NCI-H1417 treated with DMSO at 0.1 percent for 48 hours (cell line): ENCODE measurements at regions not wholly inside any gene's neighbourhood (a gene's known extent, or its start where the extent isn't known, plus 50 kb on each side); places are given as distances from the start of the nearest gene placed in this dataset.

Experiments
- DNase-seq: peaks from one replicate; lab custom pipeline; 2025; lab: John Stamatoyannopoulos, UW

GRCh38 chr1:88378560-88378959 is 305.5 kb upstream of the PKN2 start:
- DNase-seq: no peak

GRCh38 chr1:88394958-88395357 is 289.1 kb upstream of the PKN2 start:
- no peak for DNase-seq

GRCh38 chr1:88398338-88398737 is 285.7 kb upstream of the PKN2 start:
- no peak for DNase-seq

- no peak for DNase-seq
Observed at GRCh38 chr1:88399690-88400089, 284.4 kb upstream of the PKN2 start.

- DNase-seq: no peak
Observed at GRCh38 chr1:88401313-88401712, 282.8 kb upstream of the PKN2 start.

GRCh38 chr1:88404582-88404981 is 279.5 kb upstream of the PKN2 start:
- DNase-seq: no peak

GRCh38 chr1:88407248-88407647 is 276.8 kb upstream of the PKN2 start:
- DNase-seq: no peak

- no peak for DNase-seq
Observed at GRCh38 chr1:88421997-88422396, 262.1 kb upstream of the PKN2 start.

- no peak for DNase-seq
Observed at GRCh38 chr1:88433556-88433955, 250.5 kb upstream of the PKN2 start.

- DNase-seq: no peak
Observed at GRCh38 chr1:88434836-88435235, 249.2 kb upstream of the PKN2 start.

- no peak for DNase-seq
Observed at GRCh38 chr1:88441022-88441421, 243.1 kb upstream of the PKN2 start.

- no peak for DNase-seq
Observed at GRCh38 chr1:88451856-88452255, 232.2 kb upstream of the PKN2 start.

GRCh38 chr1:88453295-88453694 is 230.8 kb upstream of the PKN2 start:
- no peak for DNase-seq

- no peak for DNase-seq
Observed at GRCh38 chr1:88454781-88455180, 229.3 kb upstream of the PKN2 start.

GRCh38 chr1:88455621-88456256 is 228.3 kb upstream of the PKN2 start:
- DNase-seq: no peak

- no peak for DNase-seq
Observed at GRCh38 chr1:88457197-88457596, 226.9 kb upstream of the PKN2 start.

- no peak for DNase-seq
Observed at GRCh38 chr1:88461007-88461406, 223.1 kb upstream of the PKN2 start.

- no peak for DNase-seq
Observed at GRCh38 chr1:88462096-88462487, 222.0 kb upstream of the PKN2 start.

- DNase-seq: no peak
Observed at GRCh38 chr1:88462488-88463261, 221.4 kb upstream of the PKN2 start.

GRCh38 chr1:88463401-88463985 is 220.6 kb upstream of the PKN2 start:
- DNase-seq: no peak

- no peak for DNase-seq
Observed at GRCh38 chr1:88466011-88466410, 218.1 kb upstream of the PKN2 start.

GRCh38 chr1:88466899-88467580 is 217.0 kb upstream of the PKN2 start:
- DNase-seq: no peak

- no peak for DNase-seq
Observed at GRCh38 chr1:88472298-88472697, 211.8 kb upstream of the PKN2 start.
